GM19468 (cell line): ENCODE measurements at regions not wholly inside any gene's neighbourhood (a gene's known extent, or its start where the extent isn't known, plus 50 kb on each side); places are given as distances from the start of the nearest gene placed in this dataset.

ENCODE experiments used
- ATAC-seq: cut with Tn5 transposase; IDR thresholded peaks from one replicate; pipeline ENCODE4 v1.9.1; 2021; ENCODE audit warnings: mild to moderate bottlenecking, moderate library complexity, moderate number of reproducible peaks; ENCODE audit not compliant: unreplicated experiment; ENCODE audit errors: extremely low read depth

- ATAC-seq, result no peak
These were observed 195.2 kb upstream of the POU3F2 start for GRCh38 chr6:98639089-98639635.

- ATAC-seq, result no peak
These were observed 194.0 kb upstream of the POU3F2 start for GRCh38 chr6:98640366-98640765.

- ATAC-seq, result no peak
These were observed 192.2 kb upstream of the POU3F2 start for GRCh38 chr6:98641949-98642719.

- no peak for ATAC-seq
These were observed 190.3 kb upstream of the POU3F2 start for GRCh38 chr6:98644063-98644462.

GRCh38 chr6:98648211-98648914 lies 186.0 kb upstream of the POU3F2 start:
- ATAC-seq, result no peak

GRCh38 chr6:98650941-98651340 lies 183.4 kb upstream of the POU3F2 start:
- ATAC-seq, result no peak

- ATAC-seq, result no peak
These were observed 181.2 kb upstream of the POU3F2 start for GRCh38 chr6:98653179-98653578.

GRCh38 chr6:98657764-98658163 lies 176.6 kb upstream of the POU3F2 start:
- ATAC-seq, result no peak

- ATAC-seq, result no peak
These were observed 165.0 kb upstream of the POU3F2 start for GRCh38 chr6:98669371-98669770.

- ATAC-seq, result no peak
These were observed 164.2 kb upstream of the POU3F2 start for GRCh38 chr6:98670045-98670746.

GRCh38 chr6:98672681-98673475 lies 161.5 kb upstream of the POU3F2 start:
- no peak for ATAC-seq

GRCh38 chr6:98678481-98678880 lies 155.9 kb upstream of the POU3F2 start:
- no peak for ATAC-seq

- ATAC-seq, result no peak
These were observed 148.3 kb upstream of the POU3F2 start for GRCh38 chr6:98686008-98686601.

- no peak for ATAC-seq
These were observed 146.6 kb upstream of the POU3F2 start for GRCh38 chr6:98687752-98688151.

GRCh38 chr6:98695091-98695801 lies 139.1 kb upstream of the POU3F2 start:
- ATAC-seq, result no peak

- ATAC-seq, result no peak
These were observed 123.0 kb upstream of the POU3F2 start for GRCh38 chr6:98711380-98711779.

GRCh38 chr6:98716341-98716740 lies 118.0 kb upstream of the POU3F2 start:
- ATAC-seq, result no peak

- no peak for ATAC-seq
These were observed 117.0 kb upstream of the POU3F2 start for GRCh38 chr6:98717322-98717877.

- ATAC-seq, result no peak
These were observed 116.4 kb upstream of the POU3F2 start for GRCh38 chr6:98717988-98718387.
